NCI-H187 (cell line): ENCODE measurements at regions not wholly inside any gene's neighbourhood (a gene's known extent, or its start where the extent isn't known, plus 50 kb on each side); places are given as distances from the start of the nearest gene placed in this dataset.
A peak's percentile ranks its signal among the peaks of the same experiment; 100 is the strongest.

Source experiments
- DNase-seq, 2 experiments: peaks; one replicate each; lab custom pipeline; 2025; lab: John Stamatoyannopoulos, UW

DNA sequence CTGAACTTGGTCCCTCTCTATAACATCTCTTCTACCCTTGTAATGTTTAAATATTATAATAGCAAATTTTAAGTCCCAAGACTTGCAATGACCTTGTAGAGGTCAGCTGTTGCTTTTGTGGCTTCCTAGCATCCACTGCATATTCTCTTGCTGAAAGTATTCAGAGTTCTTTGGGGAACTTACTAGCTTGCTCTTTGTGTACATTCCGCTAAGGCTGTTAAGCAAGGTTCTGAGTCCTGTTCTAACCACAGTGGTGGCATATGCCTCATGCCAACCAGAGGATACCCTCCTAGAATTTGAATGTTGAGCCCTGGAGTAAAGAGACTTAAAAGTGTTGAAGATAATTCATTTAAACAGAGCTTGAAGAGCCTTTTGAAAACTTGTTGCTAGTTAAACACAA is 570.9 kb downstream of the TLE1 start:
- no peak for DNase-seq

DNA sequence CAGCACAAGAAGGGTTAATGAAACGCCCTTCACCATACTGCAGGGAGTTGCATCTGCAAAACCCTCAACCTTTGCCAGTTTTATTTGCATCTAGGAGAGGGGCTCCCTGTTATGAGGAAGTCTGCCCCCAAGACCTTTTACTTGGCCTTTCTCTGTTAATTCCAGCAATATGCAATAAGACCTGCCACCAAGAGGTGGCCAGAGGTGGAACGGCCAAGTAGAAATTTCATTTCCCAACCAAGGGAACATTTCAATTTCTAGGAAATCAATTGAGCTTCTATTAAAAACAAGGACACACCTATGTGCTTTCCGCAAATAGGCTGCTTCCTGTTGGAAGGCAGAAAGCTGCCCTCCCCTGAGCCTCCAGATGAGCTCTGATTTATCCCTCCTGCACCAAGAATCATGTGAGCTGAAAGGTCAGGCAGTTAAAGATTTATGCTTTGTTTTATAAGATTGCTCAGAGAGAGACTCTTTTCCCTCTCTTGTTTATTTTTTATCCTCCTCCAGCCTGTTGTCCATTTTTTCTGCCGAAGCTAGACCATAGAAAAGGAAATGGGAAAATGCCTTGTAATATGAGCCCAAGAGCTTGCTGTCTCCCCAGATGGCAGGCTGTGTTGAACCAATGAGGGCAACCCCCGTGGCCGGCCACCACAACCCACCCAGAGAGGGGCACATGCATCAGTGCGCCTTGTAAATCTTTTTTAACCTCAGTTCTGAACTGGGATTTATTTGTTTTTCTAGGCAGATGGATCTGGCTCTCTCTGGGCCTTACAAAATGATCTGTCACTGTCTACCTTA is 572.8 kb downstream of the TLE1 start:
- DNase-seq: no peak

DNA sequence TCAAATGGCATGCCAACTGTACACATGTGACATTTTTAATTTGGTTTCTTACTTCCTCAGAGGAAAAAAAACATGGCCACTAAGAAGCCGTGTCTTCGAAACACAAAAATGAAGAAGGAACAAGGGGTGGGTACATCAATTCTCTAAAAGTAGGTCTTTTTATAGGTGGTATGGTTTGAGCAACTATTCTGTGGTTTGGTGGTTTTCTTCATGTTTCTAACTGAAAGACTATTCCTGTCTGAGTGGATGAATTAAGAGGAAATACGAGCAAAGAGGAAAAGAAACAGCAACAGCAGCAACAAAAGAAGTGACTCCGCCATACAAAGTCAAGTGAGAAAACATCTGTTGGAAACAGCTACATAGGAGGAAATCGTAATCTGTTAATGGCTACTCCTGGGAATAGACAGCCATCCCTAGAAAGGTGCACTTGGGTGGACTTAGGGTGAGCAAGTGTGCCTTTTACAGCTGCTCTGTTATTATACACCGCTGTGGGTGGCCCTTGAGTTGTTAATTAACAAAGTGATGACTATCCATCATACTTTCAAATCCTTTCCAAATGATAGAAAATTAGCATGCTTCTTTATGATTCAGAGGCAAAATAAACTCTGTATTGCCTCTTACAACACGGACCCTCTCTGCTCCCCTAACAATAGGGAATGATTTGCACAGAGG is 575.8 kb downstream of the TLE1 start:
- DNase-seq: peak; percentile 25 to 43

DNA sequence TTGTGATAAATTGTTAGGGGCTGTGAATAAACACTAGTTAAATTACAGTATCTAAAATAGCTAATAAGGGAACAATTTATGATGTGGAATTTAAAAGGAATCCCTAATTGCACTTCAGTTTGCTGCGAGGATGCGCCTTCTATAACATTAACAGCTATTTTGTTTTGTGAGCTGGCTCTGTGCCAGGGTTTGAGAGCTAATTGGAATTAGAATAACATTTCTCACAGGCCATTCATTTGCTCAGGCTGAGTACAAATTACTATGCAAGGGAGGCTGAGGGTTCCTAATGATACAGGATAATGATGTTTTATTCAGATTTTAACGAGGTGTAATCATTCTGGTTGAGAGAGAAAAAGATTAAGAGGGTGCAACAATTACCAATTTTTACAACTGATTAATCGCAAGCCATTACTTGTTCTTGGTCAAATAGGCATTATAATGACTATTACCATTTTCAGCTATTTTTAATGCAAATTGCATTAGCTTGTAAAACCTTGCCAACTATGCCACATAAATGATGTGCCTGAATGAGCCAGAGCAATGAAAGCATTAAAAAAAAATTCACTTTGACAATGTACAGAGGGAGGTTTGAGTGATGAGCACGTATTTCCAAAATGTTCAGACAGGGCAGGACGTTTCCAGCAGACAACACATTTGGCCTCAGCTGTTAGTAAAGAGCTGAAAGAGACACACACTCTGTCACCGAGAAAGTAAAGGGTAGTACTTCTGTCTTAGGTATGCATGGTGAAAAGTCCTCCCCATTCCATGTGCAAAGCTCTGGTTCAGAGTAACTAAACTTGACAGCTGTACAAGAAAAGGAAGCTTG is 576.5 kb downstream of the TLE1 start:
- no peak for DNase-seq

DNA sequence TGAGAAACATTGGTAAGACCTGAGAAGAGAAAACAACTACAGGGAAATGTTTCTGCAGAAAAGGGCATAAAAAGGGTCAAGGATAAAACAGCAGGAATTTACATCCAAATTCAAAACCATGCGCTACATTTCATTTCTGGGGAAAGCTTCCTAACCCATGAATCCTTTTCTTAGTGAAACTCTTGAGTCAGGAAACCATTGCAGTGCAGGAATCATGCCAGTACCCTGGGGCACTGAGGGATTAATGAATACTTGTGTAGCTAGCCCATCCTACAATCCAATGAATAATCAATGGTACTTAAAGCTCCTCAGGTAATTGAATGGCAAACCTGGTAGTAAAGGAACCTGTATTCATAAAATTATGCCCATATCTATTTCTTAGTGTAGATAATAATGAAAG is 580.5 kb downstream of the TLE1 start:
- no peak for DNase-seq

DNA sequence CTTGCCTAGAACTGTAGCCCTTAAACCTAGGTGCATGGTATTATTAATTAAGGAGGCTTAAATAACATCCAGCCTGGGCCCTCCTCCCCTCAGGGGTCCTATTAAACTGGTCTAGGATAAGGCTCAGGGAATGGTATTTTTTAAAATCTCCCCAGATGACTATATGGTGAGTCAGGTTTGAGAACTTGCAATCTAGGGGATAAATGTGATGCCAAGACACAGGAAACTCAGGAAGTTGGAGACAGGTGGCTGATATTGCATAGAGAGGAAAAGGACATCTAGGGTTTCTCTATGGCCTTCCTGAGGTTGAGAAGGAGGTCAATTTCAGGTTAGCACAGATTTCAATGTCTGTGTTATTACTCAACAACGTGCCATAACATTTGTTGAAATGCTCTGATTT is 581.0 kb downstream of the TLE1 start:
- no peak for DNase-seq

DNA sequence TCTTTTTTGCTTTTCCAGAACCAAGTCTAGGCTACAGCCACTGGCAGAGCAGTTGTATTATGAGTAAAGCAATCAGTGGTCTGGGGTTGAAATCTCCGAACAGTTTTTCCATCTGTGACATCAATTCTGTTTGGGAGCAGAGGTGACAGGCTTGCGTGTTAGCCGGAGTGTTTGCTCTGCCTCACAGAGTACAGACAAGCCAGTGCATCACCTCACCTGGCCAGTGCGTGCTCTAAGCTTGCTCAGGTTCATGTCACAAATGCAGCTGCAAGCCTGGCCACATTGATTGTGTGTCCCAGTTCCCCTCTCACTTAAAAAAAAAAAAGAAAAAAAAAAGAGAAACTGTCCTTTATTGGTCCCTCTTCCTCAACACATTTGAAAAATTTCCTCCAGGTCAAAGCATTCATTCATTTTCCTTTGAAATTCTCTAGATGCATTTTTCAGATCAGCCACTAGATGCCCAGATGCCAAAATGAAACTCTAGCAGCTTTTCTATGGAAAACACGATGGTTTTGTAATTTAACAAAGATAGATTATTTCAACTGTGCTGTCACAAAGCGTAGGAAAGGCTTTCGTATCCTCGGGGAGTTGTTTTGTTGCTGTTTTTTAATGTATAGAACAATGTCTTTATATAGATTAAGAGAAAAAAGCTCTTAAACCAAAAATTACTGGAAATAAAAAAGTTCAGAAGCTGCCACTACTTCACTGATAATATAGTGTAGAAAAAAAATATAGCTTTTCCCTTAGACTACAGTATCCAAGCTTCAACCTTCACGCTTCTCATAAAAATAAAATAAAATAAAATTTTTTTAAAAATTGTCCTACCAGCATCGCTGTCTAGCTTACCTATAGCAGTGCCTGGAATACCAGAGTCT is 585.5 kb downstream of the TLE1 start:
- no peak for DNase-seq

DNA sequence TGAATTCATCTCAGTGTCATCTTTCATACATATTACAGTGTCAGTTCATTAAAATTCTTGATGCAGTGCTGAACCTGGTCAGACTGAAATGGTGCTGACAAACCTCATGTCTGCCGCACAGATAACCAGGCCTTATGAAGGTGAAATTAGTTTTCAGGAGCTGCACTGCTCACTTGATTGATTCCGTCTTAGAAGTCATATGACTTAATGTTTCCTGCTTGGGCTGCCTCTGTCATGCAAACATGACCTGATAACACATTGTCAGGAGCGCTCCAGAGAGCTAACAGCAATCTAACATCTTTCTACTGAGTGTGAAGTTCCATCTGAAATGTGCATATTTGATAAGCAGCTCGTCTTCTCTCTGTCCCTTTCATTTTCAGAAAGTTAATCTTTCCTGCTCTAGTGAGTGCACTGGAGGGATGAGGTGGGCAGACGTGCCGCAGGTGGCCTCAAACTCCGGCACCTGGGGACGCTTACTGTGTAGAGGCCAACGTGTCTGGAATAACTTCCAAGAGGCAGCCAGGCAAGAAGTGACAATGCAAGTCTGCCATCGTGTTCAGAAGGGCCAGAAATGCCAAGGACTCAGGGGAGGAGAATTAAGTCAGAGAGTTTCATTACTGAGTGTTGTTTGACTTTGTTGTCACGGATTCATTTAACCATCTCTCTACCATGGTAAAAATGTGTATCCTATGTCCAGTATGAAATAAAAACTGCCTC is 592.1 kb downstream of the TLE1 start:
- DNase-seq: no peak

DNA sequence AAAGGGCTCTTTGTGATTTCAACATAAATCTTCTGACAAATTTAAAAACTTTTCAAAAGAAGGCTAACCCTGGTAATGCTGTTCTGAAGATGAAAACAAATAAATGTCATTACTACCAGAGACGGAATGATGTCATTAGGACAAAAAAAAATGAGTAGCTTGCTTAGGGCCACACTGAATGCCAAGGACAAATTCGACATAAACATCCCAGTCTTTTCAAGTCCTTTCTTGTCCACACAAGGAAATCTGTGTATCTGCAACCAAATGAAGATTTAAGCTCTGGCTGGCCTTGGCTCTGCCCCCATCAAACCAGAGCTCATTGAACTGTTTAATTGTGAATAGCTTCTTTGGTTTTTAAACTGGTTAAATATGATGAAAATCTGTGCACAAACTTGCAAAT is 592.7 kb downstream of the TLE1 start:
- DNase-seq: no peak

DNA sequence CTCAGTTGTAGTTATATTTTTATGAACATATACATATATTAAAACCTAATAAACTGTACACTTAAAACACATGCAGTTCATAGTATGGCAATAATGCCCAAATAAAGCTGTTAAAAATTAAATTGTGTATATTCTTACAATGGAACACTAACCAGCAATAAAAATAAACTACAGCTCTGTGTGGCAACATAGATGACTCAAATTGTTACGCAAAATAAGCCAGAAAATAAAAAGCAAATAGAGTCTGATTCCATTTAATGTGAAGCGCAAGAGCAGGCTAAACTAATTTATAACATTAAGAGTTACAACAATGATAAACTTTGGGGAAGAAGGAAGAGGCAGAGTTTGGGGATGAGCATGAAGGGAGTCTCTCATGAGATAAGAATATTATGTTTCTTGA is 597.3 kb downstream of the TLE1 start:
- DNase-seq: no peak

DNA sequence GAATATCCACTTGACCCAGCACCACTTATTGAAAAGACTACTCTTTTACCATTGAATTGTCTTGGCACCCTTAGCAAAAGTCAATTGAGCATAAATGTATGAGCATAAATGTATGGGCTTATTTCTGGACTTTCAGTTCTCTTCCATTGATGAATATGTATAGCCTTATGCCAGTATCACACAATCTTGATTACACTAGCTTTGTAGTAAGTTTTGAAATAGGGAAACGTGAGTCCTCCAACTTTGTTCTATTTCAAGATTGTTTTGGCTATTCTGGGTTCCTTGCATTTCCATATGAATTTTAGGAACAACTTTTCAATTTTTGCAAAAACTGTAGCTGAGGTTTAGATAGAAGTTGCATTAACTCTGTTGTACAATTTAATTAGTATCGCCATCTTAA is 601.0 kb downstream of the TLE1 start:
- no peak for DNase-seq

DNA sequence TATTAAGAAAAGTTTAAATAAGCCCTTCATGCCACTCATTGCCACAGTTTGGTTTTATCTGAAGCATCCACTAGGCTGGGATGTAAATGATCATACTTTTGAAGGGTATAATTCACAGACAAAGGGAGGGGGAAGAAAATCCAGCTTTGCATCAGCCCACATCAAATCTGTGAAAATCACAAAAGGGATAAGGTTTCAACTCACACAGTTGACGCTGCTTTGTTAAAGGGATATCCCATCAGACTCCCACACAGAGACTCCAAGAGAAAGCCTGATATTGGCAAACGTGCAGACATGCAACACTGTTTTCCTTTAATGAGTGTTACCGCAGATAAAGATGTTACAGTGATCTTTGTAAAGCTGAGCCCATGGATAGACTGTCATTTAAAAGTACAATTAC is 602.9 kb downstream of the TLE1 start:
- DNase-seq: no peak

DNA sequence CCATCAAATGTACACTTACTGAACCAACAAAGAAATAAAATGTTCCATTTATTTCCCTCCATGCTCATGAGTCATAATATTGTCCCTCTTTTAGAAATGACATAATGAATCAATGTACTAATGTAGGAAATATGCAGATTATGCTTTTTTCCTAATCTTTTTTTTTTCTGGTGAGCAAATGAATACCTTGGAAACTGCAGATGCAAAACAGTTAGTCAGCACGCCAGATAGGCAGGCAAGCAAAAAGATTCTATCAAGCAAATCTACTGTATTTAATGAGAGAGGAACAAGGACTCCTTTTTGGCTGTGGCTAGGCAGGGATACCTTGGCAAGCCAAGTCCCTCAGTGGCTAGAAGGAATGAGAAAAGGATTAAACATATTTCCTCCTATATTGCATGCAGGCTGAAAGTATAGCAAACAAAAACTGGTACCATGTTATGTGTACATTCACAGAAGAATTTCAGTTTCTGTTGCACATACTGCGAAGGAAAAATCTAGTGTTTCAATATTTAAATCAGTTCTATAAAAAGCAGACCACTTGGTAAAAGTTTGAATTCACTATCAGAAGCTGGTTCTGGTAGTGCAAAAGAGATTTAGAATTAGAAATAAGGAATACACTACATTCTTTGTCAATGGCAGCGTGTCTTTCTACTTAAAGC is 605.4 kb downstream of the TLE1 start:
- DNase-seq: no peak

DNA sequence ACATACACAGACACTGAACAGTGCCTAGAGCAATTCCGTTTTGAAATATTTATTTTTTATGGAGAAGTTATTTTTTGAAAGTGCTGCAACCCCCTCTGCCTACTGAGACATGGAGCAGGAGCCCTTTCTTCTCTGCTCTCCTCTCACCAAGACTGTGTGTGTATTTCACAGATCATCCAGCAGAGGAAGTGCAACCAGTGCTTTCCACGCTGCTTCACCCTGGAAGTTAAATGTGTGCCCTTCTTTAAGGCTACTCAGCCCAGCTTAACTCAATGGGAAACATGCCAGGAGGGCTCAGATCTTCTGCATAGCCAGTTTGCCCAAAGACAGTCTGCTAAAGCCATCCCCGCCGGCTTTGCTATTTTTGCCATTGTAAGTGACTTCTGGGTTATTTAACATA is 606.3 kb downstream of the TLE1 start:
- DNase-seq: no peak

DNA sequence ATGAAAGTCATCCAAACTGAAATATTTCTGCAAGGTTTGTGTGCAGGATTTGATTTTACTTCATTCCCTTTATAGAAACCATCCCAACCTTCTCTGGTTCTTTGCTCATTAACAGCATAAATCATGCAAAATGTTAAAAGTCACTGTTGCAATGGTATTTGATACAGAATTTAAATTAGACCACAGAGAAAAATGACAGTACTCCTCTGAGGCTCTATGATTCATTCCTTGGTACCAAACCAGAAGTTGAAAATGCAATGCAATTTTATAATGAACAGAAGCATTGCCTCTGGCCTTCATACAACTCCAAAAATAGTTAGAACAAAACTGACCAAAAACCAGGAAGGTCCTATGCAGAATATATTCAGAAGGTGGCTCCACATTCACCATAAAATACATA is 607.1 kb downstream of the TLE1 start:
- no peak for DNase-seq

DNA sequence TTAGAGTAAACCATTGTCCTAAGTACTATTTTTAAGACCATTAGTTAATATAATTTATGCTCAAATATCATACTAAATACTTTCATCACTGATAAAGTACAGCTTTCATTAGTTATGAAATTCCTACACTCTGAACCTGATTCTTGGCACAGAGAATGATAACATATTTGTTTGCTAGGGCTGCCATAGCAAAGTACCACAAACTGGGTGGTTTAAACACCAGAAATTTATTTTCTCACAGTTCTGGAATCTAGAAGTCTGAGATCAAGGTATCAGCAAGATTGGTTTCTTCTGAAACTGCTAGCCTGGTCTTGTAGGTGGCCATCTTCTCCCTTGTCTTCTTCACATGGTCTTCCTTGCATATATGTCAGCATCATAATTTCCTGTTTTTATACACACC is 608.4 kb downstream of the TLE1 start:
- no peak for DNase-seq

DNA sequence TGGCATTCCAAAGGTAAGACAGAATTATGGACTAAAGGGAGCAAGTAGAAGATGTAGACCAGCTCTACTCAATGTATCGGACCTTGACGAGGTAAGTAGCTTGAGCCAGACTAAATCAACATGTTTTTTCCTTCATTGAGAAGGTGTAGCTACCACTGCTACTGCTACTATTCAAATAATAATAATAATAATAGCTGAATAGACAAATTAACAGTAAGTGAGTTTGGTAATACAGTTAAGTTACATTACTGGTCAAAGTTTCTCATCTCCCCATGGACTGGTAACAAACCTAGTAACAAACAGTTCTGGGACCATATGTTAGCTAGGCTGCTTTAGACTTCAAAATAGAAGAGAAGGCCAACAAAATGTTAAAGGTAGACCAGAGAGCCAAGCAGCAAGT is 609.2 kb downstream of the TLE1 start:
- DNase-seq: no peak

DNA sequence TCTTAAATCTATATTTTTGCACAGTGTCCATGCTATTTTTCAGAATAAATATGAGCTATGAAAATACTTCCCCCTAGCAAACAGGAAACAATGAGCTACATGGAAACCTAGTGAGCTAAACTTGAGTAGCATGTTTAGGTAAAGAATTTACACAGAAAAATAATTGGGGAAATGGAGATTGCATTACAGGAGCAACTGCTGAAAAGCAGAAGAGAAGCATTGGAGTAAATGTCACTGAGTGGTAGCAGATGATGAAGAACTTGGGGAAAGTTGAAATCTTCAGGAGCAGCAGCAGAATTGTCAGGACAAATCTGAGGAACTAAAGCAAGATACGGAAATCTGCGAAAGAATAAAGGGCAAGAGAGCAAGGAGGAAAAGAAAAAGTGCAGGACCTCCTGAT is 610.3 kb downstream of the TLE1 start:
- DNase-seq: no peak

DNA sequence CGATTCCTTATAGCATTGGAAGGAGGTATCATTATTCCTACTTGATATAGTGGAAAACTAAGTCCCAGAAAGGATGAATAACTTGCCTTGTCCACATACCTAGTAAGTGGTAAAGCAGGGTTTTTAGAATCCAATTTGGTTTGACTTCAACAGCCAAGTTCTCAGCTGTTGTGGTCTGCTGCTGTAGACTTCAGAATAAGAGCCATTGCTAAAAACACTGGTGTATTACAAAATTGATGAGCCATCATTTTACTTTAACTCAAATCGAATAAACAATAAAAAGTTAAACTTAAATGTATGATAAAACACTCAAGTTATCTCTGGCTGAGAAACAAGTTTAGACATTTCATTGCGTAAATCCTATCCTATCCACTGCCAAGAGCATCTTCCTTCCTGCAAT is 610.8 kb downstream of the TLE1 start:
- DNase-seq: no peak

DNA sequence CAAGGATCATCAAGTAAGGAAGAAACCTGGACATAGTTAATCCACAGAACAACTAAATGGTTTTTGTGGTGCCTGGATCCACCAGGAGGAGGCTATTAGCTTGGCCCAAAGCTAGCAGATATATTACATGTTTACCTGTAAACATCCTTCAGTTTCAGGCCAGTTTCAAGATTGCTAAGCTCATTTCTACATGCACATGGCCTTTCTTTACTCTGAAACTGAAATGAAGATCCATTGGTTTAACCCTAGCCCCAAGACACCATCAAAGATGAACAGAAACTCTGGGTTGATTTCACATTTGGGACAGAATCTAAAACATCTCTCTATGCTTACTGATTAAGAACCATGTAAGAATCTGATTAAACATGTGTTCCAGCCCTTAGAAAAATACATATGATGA is 611.8 kb downstream of the TLE1 start:
- DNase-seq: no peak

DNA sequence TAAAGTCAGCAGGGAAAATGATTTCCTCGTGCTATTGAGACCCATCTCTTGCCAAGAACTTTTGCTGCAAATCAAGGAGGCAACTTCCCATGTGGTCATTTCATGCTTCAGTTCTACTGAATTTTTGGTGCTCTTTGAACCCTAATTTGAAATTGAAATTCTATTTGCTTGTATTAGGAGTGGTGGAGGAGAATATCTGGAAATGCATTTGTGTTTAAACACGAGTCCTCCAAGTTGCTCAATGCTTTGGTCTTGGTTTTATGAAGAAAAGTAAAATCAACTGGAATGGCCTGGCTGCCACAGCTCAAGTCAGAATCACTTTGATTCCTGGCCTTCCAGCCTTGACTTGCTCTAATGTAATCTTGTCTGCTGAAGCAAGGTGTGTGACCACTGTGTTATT is 613.2 kb downstream of the TLE1 start:
- DNase-seq: no peak
